ENCODE measurements at regions not wholly inside any gene's neighbourhood (a gene's known extent, or its start where the extent isn't known, plus 50 kb on each side); places are given as distances from the start of the nearest gene placed in this dataset.

DNA sequence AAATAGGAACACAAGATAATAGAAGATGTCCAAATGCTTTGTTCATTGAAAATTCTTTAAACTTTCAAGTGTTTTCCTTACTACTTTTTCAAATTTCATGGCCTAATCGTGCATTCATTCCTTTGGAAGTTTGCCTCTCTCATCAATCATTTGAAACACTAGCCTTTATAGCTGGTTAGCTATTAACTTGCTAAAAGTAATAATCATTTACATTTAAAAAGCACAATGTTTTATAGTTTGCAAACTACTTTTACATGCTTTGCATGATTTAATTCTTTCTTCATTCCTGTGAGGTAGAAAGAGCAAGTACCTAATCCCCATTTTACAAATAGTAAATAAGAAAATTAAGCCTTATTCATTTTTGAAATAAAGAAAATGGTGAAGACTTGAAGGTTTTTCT, 137.4 kb upstream of the SLC7A14 start:
- Histone ChIP-seq H3K27me3 (ENCODE audit: control insufficient read depth in 1 of 2, insufficient read depth in 2 of 2, low read length in 2 of 2) (no peaks in the 10 kb centered on the region), H3K9me3 (ENCODE audit: control insufficient read depth in 1 of 2, low read length in 2 of 2) (no peaks in the 10 kb centered on the region), H3K27ac (ENCODE audit: low read depth, low read length) (no peak overlapping the region), H3K36me3 (ENCODE audit: control insufficient read depth in 1 of 2, insufficient read depth in 2 of 2, low read length in 2 of 2) (no peaks in the 10 kb centered on the region), H3K9ac (ENCODE audit: low read depth in 1 of 2, low read length in 2 of 2) (no peak overlapping the region), H3K4me1 (ENCODE audit: control insufficient read depth in 1 of 2, insufficient read depth in 2 of 2, low read length in 2 of 2) (peaks cover 10 to 16% of the 10 kb centered on the region in 2 donors), H3K4me3 (ENCODE audit: low read depth in 1 of 2, low read length in 2 of 2) (no peak overlapping the region)

DNA sequence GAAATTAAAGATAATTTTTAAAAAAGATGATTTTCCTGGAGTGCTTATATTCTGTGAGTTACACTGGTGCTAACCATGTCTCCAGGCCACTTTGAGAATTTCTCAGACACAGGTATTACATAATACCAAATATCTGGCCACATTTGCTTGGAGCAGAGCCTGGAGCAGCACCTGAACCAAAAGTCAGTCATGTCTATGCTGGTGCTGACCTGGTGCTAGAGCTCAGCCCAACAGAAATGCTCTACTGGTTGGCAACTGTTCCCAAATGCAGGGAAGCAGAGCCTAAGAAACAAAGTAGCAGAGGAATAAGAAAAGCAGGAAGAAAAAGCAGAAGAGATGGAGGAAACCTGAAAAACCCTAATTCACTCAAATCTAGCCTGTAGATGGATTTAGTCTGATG, 135.7 kb upstream of the SLC7A14 start:
- Histone ChIP-seq H3K27me3 (ENCODE audit: control insufficient read depth in 1 of 2, insufficient read depth in 2 of 2, low read length in 2 of 2) (no peaks in the 10 kb centered on the region), H3K4me1 (ENCODE audit: control insufficient read depth in 1 of 2, insufficient read depth in 2 of 2, low read length in 2 of 2) (peaks cover 10 to 16% of the 10 kb centered on the region in 2 donors), H3K4me3 (ENCODE audit: low read depth in 1 of 2, low read length in 2 of 2) (no peak overlapping the region), H3K9ac (ENCODE audit: low read depth in 1 of 2, low read length in 2 of 2) (no peak overlapping the region), H3K27ac (ENCODE audit: low read depth, low read length) (no peak overlapping the region), H3K9me3 (ENCODE audit: control insufficient read depth in 1 of 2, low read length in 2 of 2) (no peaks in the 10 kb centered on the region), H3K36me3 (ENCODE audit: control insufficient read depth in 1 of 2, insufficient read depth in 2 of 2, low read length in 2 of 2) (no peaks in the 10 kb centered on the region)

DNA sequence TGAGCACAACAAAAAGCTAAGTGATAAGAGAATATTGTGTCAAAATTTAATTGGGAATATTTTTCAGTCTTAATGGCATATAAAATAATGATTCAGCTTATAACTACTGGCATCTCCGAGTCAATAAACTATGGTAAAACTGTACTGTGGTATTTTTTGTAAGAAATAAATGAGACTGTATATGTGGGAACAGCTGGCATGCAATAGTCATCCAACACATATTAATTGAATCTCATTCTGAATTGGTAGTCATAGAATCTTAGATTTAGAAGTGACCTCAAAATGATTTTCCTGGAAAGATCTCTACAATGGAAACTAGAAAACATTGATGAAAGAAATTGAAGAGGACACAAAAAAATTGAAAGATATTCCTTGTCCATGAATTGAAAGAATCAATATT, 133.4 kb upstream of the SLC7A14 start:
- H3K4me1 ChIP-seq (ENCODE audit: control insufficient read depth in 1 of 2, insufficient read depth in 2 of 2, low read length in 2 of 2): peaks cover 5 to 9% of the 10 kb centered on the region in 2 donors
- no peaks in the 10 kb centered on the region for H3K36me3 ChIP-seq (ENCODE audit: control insufficient read depth in 1 of 2, insufficient read depth in 2 of 2, low read length in 2 of 2)
- no peak overlapping the region for H3K27ac ChIP-seq (ENCODE audit: low read depth, low read length)
- H3K9me3 ChIP-seq (ENCODE audit: control insufficient read depth in 1 of 2, low read length in 2 of 2): no peaks in the 10 kb centered on the region
- H3K27me3 ChIP-seq (ENCODE audit: control insufficient read depth in 1 of 2, insufficient read depth in 2 of 2, low read length in 2 of 2): no peaks in the 10 kb centered on the region
- H3K9ac ChIP-seq (ENCODE audit: low read depth in 1 of 2, low read length in 2 of 2): no peak overlapping the region
- no peak overlapping the region for H3K4me3 ChIP-seq (ENCODE audit: low read depth in 1 of 2, low read length in 2 of 2)

DNA sequence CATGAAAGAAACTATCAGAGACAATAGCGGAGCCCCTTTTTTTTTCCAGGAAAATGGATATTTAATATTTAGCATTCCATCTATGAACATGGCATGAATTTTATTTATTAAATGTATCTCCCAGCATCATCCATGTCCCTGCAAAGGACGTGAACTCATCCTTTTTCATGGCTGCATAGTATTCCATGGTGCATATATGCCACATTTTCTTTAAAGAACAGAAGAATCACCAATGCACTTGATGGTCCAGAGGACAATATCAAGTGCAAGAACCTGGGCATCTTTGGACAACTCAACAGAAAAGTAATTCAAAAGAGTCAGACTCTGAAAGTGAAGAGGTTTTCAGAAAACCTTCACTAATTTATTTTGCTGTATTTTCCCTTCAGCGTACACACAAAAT, 133.0 kb upstream of the SLC7A14 start:
- Histone ChIP-seq H3K27me3 (ENCODE audit: control insufficient read depth in 1 of 2, insufficient read depth in 2 of 2, low read length in 2 of 2) (no peaks in the 10 kb centered on the region), H3K9ac (ENCODE audit: low read depth in 1 of 2, low read length in 2 of 2) (no peak overlapping the region), H3K36me3 (ENCODE audit: control insufficient read depth in 1 of 2, insufficient read depth in 2 of 2, low read length in 2 of 2) (no peaks in the 10 kb centered on the region), H3K4me3 (ENCODE audit: low read depth in 1 of 2, low read length in 2 of 2) (no peak overlapping the region), H3K27ac (ENCODE audit: low read depth, low read length) (no peak overlapping the region), H3K4me1 (ENCODE audit: control insufficient read depth in 1 of 2, insufficient read depth in 2 of 2, low read length in 2 of 2) (peaks cover under 1 to 4% of the 10 kb centered on the region in 2 donors), H3K9me3 (ENCODE audit: control insufficient read depth in 1 of 2, low read length in 2 of 2) (no peaks in the 10 kb centered on the region)

DNA sequence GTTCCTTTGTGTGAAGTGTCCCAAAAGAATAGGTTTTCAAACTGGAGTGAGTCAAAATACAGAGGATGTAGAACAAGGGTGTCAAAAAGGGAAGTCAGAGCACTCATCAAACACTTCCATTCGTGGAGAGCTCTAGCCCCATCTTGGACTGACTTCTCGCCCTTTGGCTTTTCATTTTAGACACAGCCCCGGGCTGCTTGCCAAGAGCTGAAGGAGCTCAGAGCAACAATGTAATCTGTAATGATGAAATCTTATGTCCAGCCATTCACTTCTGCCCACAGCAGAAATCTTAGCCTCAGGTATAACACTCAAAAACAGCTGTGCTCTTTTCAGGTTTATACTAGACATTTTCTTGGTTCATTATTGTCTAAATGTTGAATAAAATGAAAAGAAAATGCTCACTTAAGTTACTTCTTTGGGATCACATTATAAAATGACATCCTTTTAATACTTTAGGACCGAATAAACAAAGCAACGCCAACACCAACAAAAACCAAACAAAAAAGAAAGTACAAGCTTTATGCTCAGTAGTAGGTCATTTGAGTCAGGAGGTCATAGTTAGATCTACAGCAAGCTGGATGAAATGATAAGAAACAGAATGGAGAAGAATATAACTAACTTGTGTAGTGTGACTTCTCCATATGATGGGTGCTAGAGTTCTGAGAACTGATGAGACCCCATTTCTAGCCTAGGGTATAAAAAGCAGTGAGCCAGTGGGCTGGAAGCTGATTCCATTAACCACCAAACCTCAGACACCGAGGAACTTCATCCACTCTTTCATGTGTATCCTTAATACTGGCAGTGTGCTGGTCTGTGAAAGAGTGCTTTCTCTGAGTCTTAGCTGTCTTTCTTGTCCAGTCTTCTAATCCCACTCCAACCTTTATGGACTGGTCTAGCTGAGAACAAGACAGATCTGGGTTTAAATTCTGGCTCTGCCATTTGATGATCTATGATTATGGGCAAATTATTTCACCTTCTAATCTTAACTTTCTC, 131.8 kb upstream of the SLC7A14 start:
- no peaks in the 10 kb centered on the region for H3K4me1 ChIP-seq (ENCODE audit: control insufficient read depth in 1 of 2, insufficient read depth in 2 of 2, low read length in 2 of 2)
- H3K9me3 ChIP-seq (ENCODE audit: control insufficient read depth in 1 of 2, low read length in 2 of 2): no peaks in the 10 kb centered on the region
- no peak overlapping the region for H3K27ac ChIP-seq (ENCODE audit: low read depth, low read length)
- H3K27me3 ChIP-seq (ENCODE audit: control insufficient read depth in 1 of 2, insufficient read depth in 2 of 2, low read length in 2 of 2): no peaks in the 10 kb centered on the region
- no peaks in the 10 kb centered on the region for H3K36me3 ChIP-seq (ENCODE audit: control insufficient read depth in 1 of 2, insufficient read depth in 2 of 2, low read length in 2 of 2)
- H3K4me3 ChIP-seq (ENCODE audit: low read depth in 1 of 2, low read length in 2 of 2): no peak overlapping the region
- H3K9ac ChIP-seq (ENCODE audit: low read depth in 1 of 2, low read length in 2 of 2): no peak overlapping the region

DNA sequence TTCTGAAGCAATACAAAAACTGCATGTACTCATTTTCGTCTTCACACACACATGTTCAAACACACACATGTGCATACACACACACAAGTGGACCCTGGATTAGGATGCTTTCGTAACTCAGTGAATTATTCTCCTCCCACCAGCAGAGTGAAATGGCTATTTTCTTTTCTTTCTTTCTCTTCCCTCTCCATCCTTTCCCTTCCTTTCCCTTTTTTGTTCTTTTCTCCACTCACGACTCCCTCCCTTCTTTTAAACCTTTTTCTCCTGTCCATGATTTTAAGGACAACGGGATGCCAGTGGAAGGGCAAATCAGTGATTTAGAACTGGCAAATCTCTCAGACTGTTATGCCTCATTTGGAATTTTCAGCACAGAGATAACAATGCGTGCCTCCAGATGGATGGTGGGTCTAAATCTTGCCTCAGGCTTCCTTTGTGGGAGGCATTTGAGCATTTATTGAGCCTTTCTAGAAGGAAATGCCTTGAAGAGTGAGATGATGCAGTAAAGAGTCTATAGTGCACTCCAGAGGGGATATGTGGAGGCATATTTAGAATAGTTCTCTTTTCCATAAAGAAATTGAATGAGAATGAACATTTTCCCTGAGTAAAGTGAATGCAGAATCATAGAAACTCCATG, 130.4 kb upstream of the SLC7A14 start:
- H3K9ac ChIP-seq (ENCODE audit: low read depth in 1 of 2, low read length in 2 of 2): no peak overlapping the region
- no peaks in the 10 kb centered on the region for H3K27me3 ChIP-seq (ENCODE audit: control insufficient read depth in 1 of 2, insufficient read depth in 2 of 2, low read length in 2 of 2)
- H3K36me3 ChIP-seq (ENCODE audit: control insufficient read depth in 1 of 2, insufficient read depth in 2 of 2, low read length in 2 of 2): no peaks in the 10 kb centered on the region
- no peak overlapping the region for H3K4me3 ChIP-seq (ENCODE audit: low read depth in 1 of 2, low read length in 2 of 2)
- no peak overlapping the region for H3K27ac ChIP-seq (ENCODE audit: low read depth, low read length)
- H3K4me1 ChIP-seq (ENCODE audit: control insufficient read depth in 1 of 2, insufficient read depth in 2 of 2, low read length in 2 of 2): no peaks in the 10 kb centered on the region
- H3K9me3 ChIP-seq (ENCODE audit: control insufficient read depth in 1 of 2, low read length in 2 of 2): no peaks in the 10 kb centered on the region

GRCh38 chr3:170714562-170715535, 129.0 kb upstream of the SLC7A14 start:
- Histone ChIP-seq H3K9ac (ENCODE audit: low read depth in 1 of 2, low read length in 2 of 2) (no peak overlapping the region), H3K36me3 (ENCODE audit: control insufficient read depth in 1 of 2, insufficient read depth in 2 of 2, low read length in 2 of 2) (no peaks in the 10 kb centered on the region), H3K27me3 (ENCODE audit: control insufficient read depth in 1 of 2, insufficient read depth in 2 of 2, low read length in 2 of 2) (no peaks in the 10 kb centered on the region), H3K27ac (ENCODE audit: low read depth, low read length) (no peak overlapping the region), H3K4me3 (ENCODE audit: low read depth in 1 of 2, low read length in 2 of 2) (no peak overlapping the region), H3K4me1 (ENCODE audit: control insufficient read depth in 1 of 2, insufficient read depth in 2 of 2, low read length in 2 of 2) (no peaks in the 10 kb centered on the region), H3K9me3 (ENCODE audit: control insufficient read depth in 1 of 2, low read length in 2 of 2) (peaks cover 4 to 6% of the 10 kb centered on the region in 2 donors)

GRCh38 chr3:170714122-170714521, 128.2 kb upstream of the SLC7A14 start:
- peaks cover 4 to 14% of the 10 kb centered on the region in 2 donors for H3K9me3 ChIP-seq (ENCODE audit: control insufficient read depth in 1 of 2, low read length in 2 of 2)
- no peaks in the 10 kb centered on the region for H3K4me1 ChIP-seq (ENCODE audit: control insufficient read depth in 1 of 2, insufficient read depth in 2 of 2, low read length in 2 of 2)
- H3K27ac ChIP-seq (ENCODE audit: low read depth, low read length): no peak overlapping the region
- no peaks in the 10 kb centered on the region for H3K27me3 ChIP-seq (ENCODE audit: control insufficient read depth in 1 of 2, insufficient read depth in 2 of 2, low read length in 2 of 2)
- no peak overlapping the region for H3K9ac ChIP-seq (ENCODE audit: low read depth in 1 of 2, low read length in 2 of 2)
- no peak overlapping the region for H3K4me3 ChIP-seq (ENCODE audit: low read depth in 1 of 2, low read length in 2 of 2)
- H3K36me3 ChIP-seq (ENCODE audit: control insufficient read depth in 1 of 2, insufficient read depth in 2 of 2, low read length in 2 of 2): no peaks in the 10 kb centered on the region

GRCh38 chr3:170713653-170714052, 127.8 kb upstream of the SLC7A14 start:
- no peak overlapping the region for H3K27ac ChIP-seq (ENCODE audit: low read depth, low read length)
- H3K27me3 ChIP-seq (ENCODE audit: control insufficient read depth in 1 of 2, insufficient read depth in 2 of 2, low read length in 2 of 2): no peaks in the 10 kb centered on the region
- peaks cover 4 to 18% of the 10 kb centered on the region in 2 donors for H3K9me3 ChIP-seq (ENCODE audit: control insufficient read depth in 1 of 2, low read length in 2 of 2)
- no peak overlapping the region for H3K9ac ChIP-seq (ENCODE audit: low read depth in 1 of 2, low read length in 2 of 2)
- no peak overlapping the region for H3K4me3 ChIP-seq (ENCODE audit: low read depth in 1 of 2, low read length in 2 of 2)
- H3K4me1 ChIP-seq (ENCODE audit: control insufficient read depth in 1 of 2, insufficient read depth in 2 of 2, low read length in 2 of 2): no peaks in the 10 kb centered on the region
- H3K36me3 ChIP-seq (ENCODE audit: control insufficient read depth in 1 of 2, insufficient read depth in 2 of 2, low read length in 2 of 2): no peaks in the 10 kb centered on the region

Data from duodenal mucosa (tissue), 2 donors.